ENCODE measurements at regions not wholly inside any gene's neighbourhood (a gene's known extent, or its start where the extent isn't known, plus 50 kb on each side); places are given as distances from the start of the nearest gene placed in this dataset.

- no peaks in the 10 kb centered on the region for H3K4me1 Mint-ChIP-seq (ENCODE audit: low read depth, unreplicated experiment)
- H3K27me3 Mint-ChIP-seq (ENCODE audit: unreplicated experiment): no peaks in the 10 kb centered on the region
- no peaks in the 10 kb centered on the region for H3K36me3 Mint-ChIP-seq (ENCODE audit: insufficient read depth, unreplicated experiment)
- H3K4me3 Mint-ChIP-seq (ENCODE audit: low read depth, unreplicated experiment): no peak overlapping the region
- CTCF ChIA-PET: no interaction called here
- DNase-seq: no peak
- TF ChIP-seq CTCF (IDR thresholded peaks at IDR 0.05; ENCODE audit: unreplicated experiment): no peak
- no peaks in the 10 kb centered on the region for H3K9me3 Mint-ChIP-seq (ENCODE audit: low read depth, unreplicated experiment)
- intact Hi-C loops (cut with micrococcal nuclease; ENCODE audit: unreplicated experiment): no loop called here
- BruUV-seq (replicated peaks): no TSS peak
- no peak overlapping the region for H3K27ac Mint-ChIP-seq (ENCODE audit: unreplicated experiment)
These were observed 49.9 kb upstream of the KLF13 start for GRCh38 chr15:31276596-31277298.
